Parathyroid adenoma (tissue), 2 donors: ENCODE measurements at regions not wholly inside any gene's neighbourhood (a gene's known extent, or its start where the extent isn't known, plus 50 kb on each side); places are given as distances from the start of the nearest gene placed in this dataset.

Experiments used
- H2AFZ ChIP-seq: fragments of 300-600 bp; sonication (generic); one replicate; pipeline ENCODE4 v1.7.0; 2017; ENCODE audit warnings: antibody characterized with exemption, mild to moderate bottlenecking
- H3K27ac ChIP-seq: fragments of 300-600 bp; sonication (generic); one replicate; pipeline ENCODE4 v1.7.0; 2017
- H3K27me3 ChIP-seq: fragments of 300-600 bp; sonication (generic); one replicate; pipeline ENCODE4 v1.7.0; 2017; ENCODE audit warnings: low read length; ENCODE audit not compliant: control insufficient read depth, insufficient read depth
- H3K36me3 ChIP-seq: fragments of 300-600 bp; sonication (generic); one replicate; pipeline ENCODE4 v1.7.0; 2017; ENCODE audit warnings: low read length; ENCODE audit not compliant: control insufficient read depth, insufficient read depth
- H3K4me1 ChIP-seq: fragments of 300-600 bp; sonication (generic); one replicate; pipeline ENCODE4 v1.7.0; 2017; ENCODE audit warnings: control low read depth
- H3K4me2 ChIP-seq: fragments of 300-600 bp; sonication (generic); one replicate; pipeline ENCODE4 v1.7.0; 2017; ENCODE audit warnings: low read length
- H3K4me3 ChIP-seq: fragments of 300-600 bp; sonication (generic); one replicate; pipeline ENCODE4 v1.7.0; 2017; ENCODE audit warnings: low read depth, low read length
- H3K79me2 ChIP-seq: fragments of 300-600 bp; sonication (generic); one replicate; pipeline ENCODE4 v1.7.0; 2017; ENCODE audit warnings: control low read depth
- H3K9ac ChIP-seq: fragments of 300-600 bp; sonication (generic); one replicate; pipeline ENCODE4 v1.7.0; 2017; ENCODE audit warnings: mild to moderate bottlenecking
- H3K9me3 ChIP-seq: fragments of 300-600 bp; sonication (generic); one replicate; pipeline ENCODE4 v1.7.0; 2017; ENCODE audit warnings: low read length; ENCODE audit not compliant: control insufficient read depth
- TF ChIP-seq, protein P1 (sequence below): fragments of 300-600 bp; sonication (generic); IDR thresholded peaks from one replicate; pipeline ENCODE4 v1.7.0; 2017; ENCODE audit warnings: antibody characterized with exemption, mild to moderate bottlenecking
- donor health status: primary hyperparathyroidism.

DNA sequence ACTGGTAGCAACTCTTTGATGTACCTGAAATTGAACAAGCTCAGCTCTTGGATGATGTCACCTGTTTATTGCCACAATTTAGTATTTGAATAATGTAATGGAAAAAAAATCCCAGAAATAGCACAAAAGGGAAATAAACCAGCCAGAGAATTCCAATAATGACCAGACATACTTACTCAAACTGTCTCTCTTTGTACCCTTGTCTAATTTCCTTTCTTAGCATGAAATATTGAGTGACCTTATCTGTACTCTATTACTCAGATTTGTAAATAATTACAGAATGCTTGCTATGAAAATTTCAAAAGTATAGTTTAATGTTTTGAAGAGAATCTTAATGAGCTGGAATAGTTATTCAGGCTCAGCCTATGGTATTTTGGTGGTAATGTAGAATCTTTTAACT is 555.4 kb upstream of the SGO1 start:
- Histone ChIP-seq H3K36me3 (no peaks in the 10 kb centered on the region), H3K27me3 (no peaks in the 10 kb centered on the region), H3K9ac (no peak overlapping the region), H3K79me2 (no peaks in the 10 kb centered on the region), H3K4me2 (no peak overlapping the region), H3K4me1 (no peaks in the 10 kb centered on the region), H2AFZ (no peak overlapping the region), H3K9me3 (no peaks in the 10 kb centered on the region), H3K27ac (no peak overlapping the region), H3K4me3 (no peak overlapping the region)
- TF ChIP-seq, protein P1, sequence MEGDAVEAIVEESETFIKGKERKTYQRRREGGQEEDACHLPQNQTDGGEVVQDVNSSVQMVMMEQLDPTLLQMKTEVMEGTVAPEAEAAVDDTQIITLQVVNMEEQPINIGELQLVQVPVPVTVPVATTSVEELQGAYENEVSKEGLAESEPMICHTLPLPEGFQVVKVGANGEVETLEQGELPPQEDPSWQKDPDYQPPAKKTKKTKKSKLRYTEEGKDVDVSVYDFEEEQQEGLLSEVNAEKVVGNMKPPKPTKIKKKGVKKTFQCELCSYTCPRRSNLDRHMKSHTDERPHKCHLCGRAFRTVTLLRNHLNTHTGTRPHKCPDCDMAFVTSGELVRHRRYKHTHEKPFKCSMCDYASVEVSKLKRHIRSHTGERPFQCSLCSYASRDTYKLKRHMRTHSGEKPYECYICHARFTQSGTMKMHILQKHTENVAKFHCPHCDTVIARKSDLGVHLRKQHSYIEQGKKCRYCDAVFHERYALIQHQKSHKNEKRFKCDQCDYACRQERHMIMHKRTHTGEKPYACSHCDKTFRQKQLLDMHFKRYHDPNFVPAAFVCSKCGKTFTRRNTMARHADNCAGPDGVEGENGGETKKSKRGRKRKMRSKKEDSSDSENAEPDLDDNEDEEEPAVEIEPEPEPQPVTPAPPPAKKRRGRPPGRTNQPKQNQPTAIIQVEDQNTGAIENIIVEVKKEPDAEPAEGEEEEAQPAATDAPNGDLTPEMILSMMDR = no peak

GRCh38 chr3:20739814-20740213 is 553.8 kb upstream of the SGO1 start:
- no peaks in the 10 kb centered on the region for H3K27me3 ChIP-seq
- H3K4me2 ChIP-seq = no peak overlapping the region
- no peaks in the 10 kb centered on the region for H3K36me3 ChIP-seq
- H3K27ac ChIP-seq = no peak overlapping the region
- no peak overlapping the region for H3K9ac ChIP-seq
- no peaks in the 10 kb centered on the region for H3K79me2 ChIP-seq
- no peaks in the 10 kb centered on the region for H3K9me3 ChIP-seq
- TF ChIP-seq, protein P1 = no peak
- H2AFZ ChIP-seq = no peak overlapping the region
- H3K4me1 ChIP-seq = no peaks in the 10 kb centered on the region
- no peak overlapping the region for H3K4me3 ChIP-seq

DNA sequence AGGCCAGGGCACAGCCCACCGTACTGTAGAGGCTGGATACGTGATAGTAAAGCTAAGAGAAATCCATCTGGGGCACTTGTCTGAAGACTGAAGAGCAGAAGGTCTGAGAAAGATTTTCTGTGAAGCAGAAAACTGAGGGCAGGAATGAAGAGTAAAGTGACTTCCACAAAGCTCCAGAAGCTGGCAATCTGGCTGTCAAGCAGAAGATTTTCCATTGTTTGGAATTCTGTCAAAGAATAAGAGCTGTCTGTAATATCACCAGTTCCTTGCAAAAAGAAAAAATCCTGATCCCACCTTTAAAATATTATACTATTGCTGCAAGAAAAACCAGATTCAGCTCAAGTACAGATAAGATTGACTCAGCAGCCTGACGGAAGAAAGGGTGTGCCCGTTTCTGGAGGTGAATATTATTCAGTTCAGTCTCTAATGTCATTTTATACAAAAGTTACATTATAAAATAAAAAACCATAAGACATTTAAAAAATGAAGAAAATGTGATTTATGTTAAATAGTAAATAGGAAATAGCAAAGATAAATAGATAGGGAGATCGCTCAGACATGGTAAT is 550.4 kb upstream of the SGO1 start:
- Histone ChIP-seq H3K9me3 (no peaks in the 10 kb centered on the region), H3K36me3 (no peaks in the 10 kb centered on the region), H3K9ac (no peak overlapping the region), H3K27ac (no peak overlapping the region), H3K4me3 (no peak overlapping the region), H3K79me2 (no peaks in the 10 kb centered on the region), H3K4me2 (no peak overlapping the region), H3K27me3 (no peaks in the 10 kb centered on the region), H3K4me1 (no peaks in the 10 kb centered on the region), H2AFZ (no peak overlapping the region)
- TF ChIP-seq, protein P1 = no peak

- Histone ChIP-seq H3K36me3 (no peaks in the 10 kb centered on the region), H3K27me3 (no peaks in the 10 kb centered on the region), H3K79me2 (no peaks in the 10 kb centered on the region), H3K4me3 (no peak overlapping the region), H3K4me1 (no peaks in the 10 kb centered on the region), H3K4me2 (no peak overlapping the region), H3K27ac (no peak overlapping the region), H2AFZ (no peak overlapping the region), H3K9me3 (no peaks in the 10 kb centered on the region), H3K9ac (no peak overlapping the region)
- TF ChIP-seq, protein P1 = no peak
Measured at GRCh38 chr3:20729185-20729584, 543.2 kb upstream of the SGO1 start.

DNA sequence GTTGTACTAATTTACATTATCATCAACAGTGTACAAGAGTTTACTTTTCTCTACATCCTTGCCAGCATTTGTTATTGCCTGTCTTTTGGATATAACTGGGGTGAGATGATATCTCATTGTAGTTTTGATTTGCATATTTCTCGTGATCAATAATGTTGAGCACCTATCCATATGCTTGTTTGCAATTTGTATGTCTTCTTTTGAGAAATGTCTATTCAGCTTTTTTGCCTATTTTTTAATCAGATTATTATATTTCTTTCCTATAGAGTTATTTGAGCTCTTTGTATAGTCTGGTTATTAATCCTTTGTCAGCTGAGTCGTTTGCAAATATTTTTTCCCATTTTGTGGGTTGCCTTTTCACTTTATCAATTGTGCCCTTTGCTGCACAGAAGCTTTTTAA is 540.8 kb upstream of the SGO1 start:
- H3K4me1 ChIP-seq = no peaks in the 10 kb centered on the region
- no peak overlapping the region for H2AFZ ChIP-seq
- H3K36me3 ChIP-seq = no peaks in the 10 kb centered on the region
- no peaks in the 10 kb centered on the region for H3K9me3 ChIP-seq
- no peak overlapping the region for H3K27ac ChIP-seq
- H3K79me2 ChIP-seq = no peaks in the 10 kb centered on the region
- H3K4me3 ChIP-seq = no peak overlapping the region
- no peak overlapping the region for H3K4me2 ChIP-seq
- no peak overlapping the region for H3K9ac ChIP-seq
- TF ChIP-seq, protein P1 = no peak
- no peaks in the 10 kb centered on the region for H3K27me3 ChIP-seq
